VCaP (cell line): ENCODE measurements at regions not wholly inside any gene's neighbourhood (a gene's known extent, or its start where the extent isn't known, plus 50 kb on each side); places are given as distances from the start of the nearest gene placed in this dataset.

ENCODE experiments used
- H3K27ac ChIP-seq: fragments of 450-650 bp; 2 replicates; pipeline ENCODE4 v1.5.1; 2017
- TF ChIP-seq, protein P1 (sequence below): fragments of 450-650 bp; conservative IDR thresholded peaks from 2 replicates; pipeline ENCODE4 v1.5.1; 2017; ENCODE audit warnings: mild to moderate bottlenecking, moderate library complexity

DNA sequence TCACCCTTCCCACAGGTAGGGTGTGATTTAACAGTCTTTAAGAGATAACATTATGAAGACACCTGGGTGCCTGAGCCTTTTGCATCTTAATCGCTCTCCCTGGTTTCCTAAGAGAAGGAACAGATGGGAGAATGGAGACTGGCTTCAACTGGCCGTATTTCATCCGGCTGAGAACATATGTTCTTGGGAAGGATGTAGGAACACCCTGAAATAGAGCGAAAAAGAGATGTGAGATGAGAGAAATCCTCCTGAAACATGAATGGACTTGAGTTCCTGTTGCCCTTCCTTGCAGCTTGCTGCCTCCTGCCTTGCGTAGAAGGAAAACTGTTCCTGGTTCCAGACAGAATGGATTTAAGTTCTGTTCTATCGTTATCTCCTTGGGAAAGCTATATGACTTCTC lies 385.4 kb upstream of the RBFOX1 start:
- TF ChIP-seq, protein P1, sequence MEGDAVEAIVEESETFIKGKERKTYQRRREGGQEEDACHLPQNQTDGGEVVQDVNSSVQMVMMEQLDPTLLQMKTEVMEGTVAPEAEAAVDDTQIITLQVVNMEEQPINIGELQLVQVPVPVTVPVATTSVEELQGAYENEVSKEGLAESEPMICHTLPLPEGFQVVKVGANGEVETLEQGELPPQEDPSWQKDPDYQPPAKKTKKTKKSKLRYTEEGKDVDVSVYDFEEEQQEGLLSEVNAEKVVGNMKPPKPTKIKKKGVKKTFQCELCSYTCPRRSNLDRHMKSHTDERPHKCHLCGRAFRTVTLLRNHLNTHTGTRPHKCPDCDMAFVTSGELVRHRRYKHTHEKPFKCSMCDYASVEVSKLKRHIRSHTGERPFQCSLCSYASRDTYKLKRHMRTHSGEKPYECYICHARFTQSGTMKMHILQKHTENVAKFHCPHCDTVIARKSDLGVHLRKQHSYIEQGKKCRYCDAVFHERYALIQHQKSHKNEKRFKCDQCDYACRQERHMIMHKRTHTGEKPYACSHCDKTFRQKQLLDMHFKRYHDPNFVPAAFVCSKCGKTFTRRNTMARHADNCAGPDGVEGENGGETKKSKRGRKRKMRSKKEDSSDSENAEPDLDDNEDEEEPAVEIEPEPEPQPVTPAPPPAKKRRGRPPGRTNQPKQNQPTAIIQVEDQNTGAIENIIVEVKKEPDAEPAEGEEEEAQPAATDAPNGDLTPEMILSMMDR: no peak
- no peak overlapping the region for H3K27ac ChIP-seq

DNA sequence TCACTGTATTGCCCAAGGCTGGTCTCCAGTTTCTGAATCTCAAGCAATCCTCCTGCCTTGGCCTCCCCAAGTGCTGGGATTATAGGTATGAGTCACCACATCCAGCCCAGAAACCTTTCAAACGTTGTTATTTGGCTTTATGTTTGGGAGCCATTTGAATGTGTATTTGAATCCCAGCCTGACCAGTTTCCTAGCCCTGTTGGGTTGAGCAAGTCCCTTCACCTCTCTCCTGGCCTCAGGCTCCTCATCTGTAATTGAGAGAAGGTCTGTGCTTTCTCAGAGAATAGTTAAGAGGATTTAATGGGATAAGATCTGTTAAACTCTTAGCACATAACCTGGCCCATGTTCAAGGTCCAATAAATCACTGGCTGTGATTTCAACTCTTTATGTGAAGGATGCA lies 385.8 kb upstream of the RBFOX1 start:
- TF ChIP-seq, protein P1: no peak
- H3K27ac ChIP-seq: no peak overlapping the region

DNA sequence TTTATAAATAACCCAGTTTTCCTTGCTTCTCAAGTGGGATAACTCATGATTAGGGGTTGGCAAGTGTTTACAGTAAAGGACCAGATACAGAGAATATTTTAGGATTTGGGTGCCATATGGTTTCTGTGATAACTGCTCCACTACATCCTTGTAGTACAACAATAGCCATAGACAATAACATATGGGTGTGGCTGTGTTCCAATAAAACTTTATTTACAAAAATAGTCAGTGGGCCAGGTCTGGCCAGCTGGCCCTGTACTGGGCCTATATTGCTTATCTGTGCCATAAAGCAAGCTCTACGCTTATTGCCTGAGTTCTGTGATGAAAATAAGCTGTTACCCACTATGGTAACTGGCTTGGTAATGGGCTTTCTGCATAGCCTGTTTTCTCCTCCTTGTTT lies 386.5 kb upstream of the RBFOX1 start:
- H3K27ac ChIP-seq: no peak overlapping the region
- TF ChIP-seq, protein P1: no peak

DNA sequence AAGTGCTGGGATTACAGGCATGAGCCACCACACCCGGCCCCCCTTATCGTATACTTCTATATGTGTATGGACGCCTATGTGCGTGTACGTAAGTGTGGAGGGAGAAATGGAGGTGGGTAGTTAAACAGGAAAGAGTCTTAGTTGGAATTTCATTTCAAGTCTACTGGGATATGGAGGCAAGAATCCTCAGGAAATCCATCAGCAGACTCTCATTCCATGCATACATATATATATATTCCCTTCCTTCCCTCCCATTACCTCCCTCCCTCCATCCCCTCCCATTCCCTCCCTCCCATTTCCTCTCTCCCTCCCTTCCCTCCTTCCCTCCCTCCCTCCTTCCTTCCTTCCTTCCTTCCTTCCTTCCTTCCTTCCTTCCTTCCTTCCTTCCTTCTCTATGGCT lies 391.7 kb upstream of the RBFOX1 start:
- no peak overlapping the region for H3K27ac ChIP-seq
- TF ChIP-seq, protein P1: no peak

DNA sequence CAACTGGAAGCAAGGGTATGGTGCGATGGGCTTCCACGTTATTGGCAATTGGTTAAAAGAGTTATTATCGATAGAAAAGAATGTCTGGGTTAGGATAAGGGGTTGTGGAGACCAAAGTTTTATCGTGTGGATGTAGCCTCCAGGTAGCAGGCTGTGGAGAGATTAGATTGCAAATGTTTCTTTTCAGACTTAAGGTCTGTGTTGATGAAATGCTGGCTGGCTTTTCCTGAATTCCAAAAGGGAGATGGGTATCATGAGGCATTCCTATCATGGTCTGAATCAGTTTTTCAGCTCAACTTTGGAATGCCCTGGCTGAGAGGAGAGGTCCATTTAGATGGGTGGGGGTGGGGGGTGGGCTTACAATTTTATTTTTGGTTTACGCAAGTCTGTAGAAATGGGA lies 395.0 kb upstream of the RBFOX1 start:
- H3K27ac ChIP-seq: no peak overlapping the region
- TF ChIP-seq, protein P1: no peak

DNA sequence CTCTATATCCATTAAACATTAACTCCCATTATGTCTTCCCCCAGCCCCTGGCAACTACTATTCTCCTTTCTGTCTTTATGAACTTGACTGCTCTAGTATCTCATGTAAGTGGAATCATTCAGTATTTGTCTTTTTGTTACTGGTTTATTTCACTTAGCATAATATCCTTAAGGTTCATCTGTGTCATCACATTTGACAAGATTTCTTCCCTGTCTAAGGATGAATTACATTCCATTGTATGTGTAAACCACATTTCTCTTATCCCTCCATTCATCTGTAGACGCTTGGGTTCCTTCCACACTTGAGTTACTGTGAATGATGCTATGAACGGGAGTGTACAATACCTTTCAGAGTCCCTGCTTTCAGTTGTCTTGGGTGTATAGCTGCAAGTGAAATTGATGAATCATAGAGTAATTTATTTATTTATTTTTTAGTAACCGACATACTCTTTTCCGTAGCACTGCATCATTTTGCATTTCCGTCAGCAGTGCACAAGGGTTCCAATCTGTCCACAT lies 399.7 kb upstream of the RBFOX1 start:
- TF ChIP-seq, protein P1: no peak

DNA sequence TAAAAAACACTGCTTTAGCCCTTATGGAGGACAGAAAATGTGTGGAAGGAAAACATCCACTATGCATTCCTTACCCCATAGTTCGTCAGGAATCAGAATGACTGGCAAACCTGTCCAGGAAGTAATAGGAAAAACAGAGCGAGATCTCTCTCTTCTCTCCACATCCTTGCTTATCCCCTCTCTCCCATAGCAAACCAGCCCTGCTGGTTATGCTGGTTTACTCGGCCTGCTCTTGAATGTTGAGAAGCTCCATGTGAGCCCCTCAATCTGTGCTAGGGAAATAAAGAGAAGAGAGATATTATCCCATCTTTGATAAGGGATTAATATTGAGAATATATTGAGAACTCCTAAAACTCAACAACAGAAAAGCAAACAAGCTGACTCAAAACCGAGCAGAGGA lies 402.8 kb upstream of the RBFOX1 start:
- TF ChIP-seq, protein P1: no peak
- H3K27ac ChIP-seq: no peak overlapping the region

More for the DNA sequence above, 399.7 kb upstream of the RBFOX1 start:
- no peak overlapping the region for H3K27ac ChIP-seq
